ENCODE measurements at regions not wholly inside any gene's neighbourhood (a gene's known extent, or its start where the extent isn't known, plus 50 kb on each side); places are given as distances from the start of the nearest gene placed in this dataset.
"Not testable (repeated sequence)": the region's sequence is repeated elsewhere in the genome, so short reads cannot be mapped to it uniquely, and the experiment has no call there.

DNA sequence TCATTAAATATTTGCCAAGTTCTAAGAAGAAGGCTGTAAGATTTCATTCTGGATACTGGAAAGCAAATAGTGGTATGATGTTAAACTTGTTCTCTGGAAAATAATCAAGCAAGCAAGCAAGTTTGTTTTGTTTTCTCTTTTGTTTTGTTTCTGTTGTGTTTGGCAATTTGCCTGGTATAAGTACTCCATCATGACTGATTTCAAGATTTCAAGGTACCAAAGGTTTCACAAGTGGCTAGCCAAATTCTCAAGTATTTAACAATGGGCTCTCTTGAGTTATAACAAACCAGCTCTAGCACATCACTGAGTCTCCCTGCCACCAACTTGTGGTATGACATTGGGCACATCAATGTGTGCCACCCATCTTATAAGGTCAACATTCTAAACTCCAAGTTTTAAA is 151.7 kb upstream of the IGFBP3 start:
- DNase-seq (ENCODE audit: low spot score), result no peak

DNA sequence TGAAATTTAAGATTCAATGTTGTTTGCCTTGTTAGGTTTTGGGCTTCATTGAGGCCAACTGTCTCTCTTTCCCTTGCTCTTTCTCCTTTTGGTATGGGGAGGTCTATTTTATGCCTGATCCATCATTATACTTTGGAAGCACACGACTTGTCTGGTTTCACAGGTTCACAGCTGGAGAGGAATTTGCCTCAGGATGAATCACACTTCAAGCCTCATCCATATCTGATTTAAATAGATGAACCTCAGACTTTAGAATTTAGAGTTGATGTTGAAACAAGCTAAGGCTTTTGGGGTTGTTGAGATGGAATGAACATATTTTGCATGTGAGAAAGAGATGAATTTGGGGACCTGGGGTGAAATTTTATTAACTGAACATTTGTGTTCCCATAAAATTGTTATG is 150.5 kb upstream of the IGFBP3 start:
- no peak for DNase-seq (ENCODE audit: low spot score)

DNA sequence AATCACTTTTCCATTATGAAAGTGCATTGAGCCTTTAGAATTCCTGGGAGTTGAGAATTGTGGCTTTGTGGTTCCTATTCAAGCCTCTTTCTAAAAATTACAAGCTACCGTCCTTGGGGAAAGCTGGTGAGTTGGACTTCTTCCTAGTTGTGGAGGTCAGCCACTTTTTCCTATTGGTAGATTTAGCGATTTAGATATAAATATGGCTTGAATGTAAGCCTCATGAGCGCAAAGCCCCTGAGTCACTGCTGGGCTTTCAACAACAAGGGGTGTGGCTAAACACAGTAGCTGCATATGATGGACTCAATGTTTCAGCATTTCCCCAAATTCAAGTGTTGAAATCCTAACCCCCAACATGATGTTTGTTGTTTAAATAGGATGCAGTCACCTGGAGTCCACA is 150.0 kb upstream of the IGFBP3 start:
- DNase-seq (ENCODE audit: low spot score), result no peak

GRCh38 chr7:46068159-46068558 is 147.1 kb upstream of the IGFBP3 start:
- no peak for DNase-seq (ENCODE audit: low spot score)

GRCh38 chr7:46059308-46060020 is 138.4 kb upstream of the IGFBP3 start:
- no peak for DNase-seq (ENCODE audit: low spot score)

- no peak for DNase-seq (ENCODE audit: low spot score)
Measured at GRCh38 chr7:46058086-46058823, 137.2 kb upstream of the IGFBP3 start.

DNA sequence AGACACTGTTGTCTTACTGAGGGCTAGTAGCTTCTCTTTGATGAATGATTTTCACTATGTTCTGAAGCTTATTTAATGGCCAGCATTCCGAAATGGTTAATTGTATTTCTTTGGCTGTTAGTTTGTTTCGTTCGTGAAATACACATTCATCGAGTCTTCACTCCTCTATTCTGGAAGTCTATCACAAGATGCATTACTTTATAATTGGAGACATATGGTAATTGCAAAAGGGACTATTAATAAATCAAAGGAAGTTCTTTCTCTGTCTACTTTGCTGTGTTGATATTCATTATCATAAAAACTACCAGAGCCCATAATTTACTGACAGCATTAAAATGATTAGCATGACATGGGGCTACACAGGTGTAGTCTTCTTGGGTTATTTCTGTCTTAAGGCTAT is 133.8 kb upstream of the IGFBP3 start:
- DNase-seq (ENCODE audit: low spot score), result no peak

DNA sequence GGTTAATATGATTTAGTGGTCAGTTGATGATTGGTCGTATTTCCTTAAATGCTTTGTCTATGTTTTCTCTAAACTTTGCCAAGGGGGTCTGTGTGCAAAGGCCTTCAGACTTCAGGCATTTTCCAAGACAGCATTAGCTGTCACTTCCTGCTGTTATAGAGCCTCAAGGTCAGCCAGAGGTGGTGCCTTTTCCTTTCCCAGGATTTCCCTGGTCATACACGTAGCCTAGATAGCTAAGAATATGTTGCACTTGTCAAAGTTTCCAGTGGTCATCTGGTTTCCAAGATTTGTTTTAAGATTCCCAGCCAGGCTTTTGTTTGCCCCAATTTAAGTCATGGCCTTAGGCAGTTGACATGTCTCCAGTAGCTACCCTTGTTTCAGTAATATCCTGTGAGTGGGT is 133.2 kb upstream of the IGFBP3 start:
- DNase-seq (ENCODE audit: low spot score), result no peak

- no peak for DNase-seq (ENCODE audit: low spot score)
Measured at GRCh38 chr7:46047581-46047980, 126.5 kb upstream of the IGFBP3 start.

DNA sequence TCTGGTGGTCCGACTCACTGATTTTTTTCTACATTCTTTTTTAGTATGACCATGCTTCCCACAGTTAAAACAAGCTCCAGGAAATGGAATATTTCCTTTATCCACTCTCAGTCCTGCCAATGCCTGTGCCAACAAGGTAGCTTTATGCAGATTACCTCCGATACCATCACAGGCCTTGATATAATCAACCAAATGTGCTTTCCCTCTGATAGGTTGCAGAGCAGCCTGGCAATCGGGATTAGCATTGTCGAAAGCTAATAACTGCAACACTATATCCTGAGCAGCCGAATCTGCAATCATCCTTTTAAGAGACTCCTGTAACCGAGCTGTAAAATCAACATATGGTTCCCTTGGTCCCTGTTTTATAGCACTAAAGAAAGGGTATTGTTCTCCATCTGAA is 122.3 kb upstream of the IGFBP3 start:
- not testable (repeated sequence) for DNase-seq (ENCODE audit: low spot score)

- DNase-seq (ENCODE audit: low spot score), result not testable (repeated sequence)
Measured at GRCh38 chr7:46039813-46040212, 118.7 kb upstream of the IGFBP3 start.

- no peak for DNase-seq (ENCODE audit: low spot score)
Measured at GRCh38 chr7:46035166-46035565, 114.1 kb upstream of the IGFBP3 start.

- DNase-seq (ENCODE audit: low spot score), result no peak
Measured at GRCh38 chr7:46034056-46034768, 113.1 kb upstream of the IGFBP3 start.

DNA sequence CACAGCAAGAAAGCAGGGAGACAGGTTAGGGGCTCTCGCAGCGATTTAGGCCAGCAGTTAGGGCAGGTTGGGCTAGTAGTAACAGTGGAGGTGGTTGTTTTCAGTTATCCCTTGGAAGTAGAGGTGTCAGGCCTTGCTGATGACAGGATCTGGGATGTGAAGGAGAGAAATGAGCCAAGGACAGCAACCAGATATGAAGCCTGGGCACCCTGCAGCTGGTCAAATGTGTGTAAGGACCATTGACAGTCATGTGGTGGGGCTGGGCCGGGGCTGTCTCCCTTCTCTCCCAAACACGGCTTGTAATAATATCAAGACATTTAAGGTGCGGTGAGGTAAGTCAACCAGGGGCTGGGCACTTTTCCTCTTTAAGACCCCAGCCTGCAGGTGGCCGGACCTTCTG is 112.5 kb upstream of the IGFBP3 start:
- DNase-seq (ENCODE audit: low spot score), result no peak

DNA sequence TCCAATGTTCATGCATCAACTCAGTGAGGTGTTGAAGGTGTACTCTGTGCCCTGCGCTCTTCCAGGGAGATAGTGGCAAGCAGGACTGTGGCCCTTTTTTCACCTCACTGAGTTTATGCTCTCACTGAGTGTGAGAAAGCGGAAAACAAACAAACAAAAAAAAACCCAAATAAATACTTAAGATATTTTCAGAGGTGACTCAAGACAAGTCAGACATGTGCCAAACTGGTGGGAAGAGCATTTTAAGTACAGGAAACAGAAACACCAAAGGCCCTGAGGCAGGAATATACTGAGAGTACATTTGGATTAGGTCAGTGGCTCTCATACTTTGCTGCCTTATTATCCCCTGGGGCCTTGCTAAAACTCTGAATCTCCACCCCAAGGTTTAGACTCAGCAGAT is 111.9 kb upstream of the IGFBP3 start:
- no peak for DNase-seq (ENCODE audit: low spot score)

GRCh38 chr7:46032353-46032752 is 111.3 kb upstream of the IGFBP3 start:
- DNase-seq (ENCODE audit: low spot score), result no peak

- no peak for DNase-seq (ENCODE audit: low spot score)
Measured at GRCh38 chr7:46029111-46029704, 108.1 kb upstream of the IGFBP3 start.

DNA sequence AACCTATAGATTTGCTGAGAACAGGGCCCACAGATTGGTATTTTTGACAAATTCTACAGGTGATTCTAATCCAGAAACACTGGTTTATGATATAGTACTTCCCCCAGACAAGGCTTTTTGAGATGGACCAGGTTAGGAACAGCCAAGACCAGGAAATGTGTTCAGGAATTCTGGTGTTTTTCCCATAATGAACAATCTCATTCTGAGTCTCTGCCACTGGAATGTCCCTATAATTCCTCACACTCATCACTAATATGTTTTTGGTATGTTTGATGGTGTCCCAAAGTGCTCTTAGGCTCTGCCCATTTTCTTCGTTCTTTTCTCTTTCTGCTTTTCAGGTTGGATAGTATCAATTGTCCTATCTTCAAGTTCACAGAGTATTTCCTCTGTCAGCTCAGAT is 107.2 kb upstream of the IGFBP3 start:
- DNase-seq (ENCODE audit: low spot score), result no peak

GRCh38 chr7:46026741-46027140 is 105.7 kb upstream of the IGFBP3 start:
- no peak for DNase-seq (ENCODE audit: low spot score)

DNA sequence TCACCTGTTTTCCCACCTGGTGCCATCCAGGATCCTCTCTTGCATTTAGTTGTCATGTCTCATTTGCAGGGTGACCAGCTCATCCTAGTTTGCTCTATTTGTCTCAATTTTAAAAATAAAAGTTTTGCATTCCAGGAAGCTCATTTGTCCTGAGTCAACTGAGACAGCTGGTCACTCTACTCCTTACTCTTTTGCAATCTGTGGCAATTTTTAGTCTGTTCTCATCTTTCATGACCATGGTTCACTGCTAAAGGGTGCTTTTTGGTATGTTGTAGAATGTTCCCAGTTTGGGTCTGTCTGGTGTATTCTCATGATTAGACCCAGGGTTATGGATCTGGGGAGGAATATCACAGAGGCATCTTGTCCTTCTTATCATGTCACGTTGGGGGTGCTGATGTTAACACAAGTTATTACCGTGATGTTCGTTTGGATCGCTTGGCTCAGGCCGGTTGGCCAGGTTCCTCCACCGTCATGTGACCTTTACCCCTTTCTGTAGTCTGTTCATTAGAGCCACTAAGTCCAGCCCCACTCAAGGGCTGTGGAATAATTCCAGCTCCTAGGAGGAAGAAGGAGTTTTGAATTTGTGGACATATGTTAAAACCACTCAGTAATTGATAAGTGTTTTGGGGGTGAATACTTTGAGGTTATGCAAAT is 103.3 kb upstream of the IGFBP3 start:
- no peak for DNase-seq (ENCODE audit: low spot score)

GRCh38 chr7:46022397-46022796 is 101.3 kb upstream of the IGFBP3 start:
- no peak for DNase-seq (ENCODE audit: low spot score)
